ENCODE measurements at regions not wholly inside any gene's neighbourhood (a gene's known extent, or its start where the extent isn't known, plus 50 kb on each side); places are given as distances from the start of the nearest gene placed in this dataset.

DNA sequence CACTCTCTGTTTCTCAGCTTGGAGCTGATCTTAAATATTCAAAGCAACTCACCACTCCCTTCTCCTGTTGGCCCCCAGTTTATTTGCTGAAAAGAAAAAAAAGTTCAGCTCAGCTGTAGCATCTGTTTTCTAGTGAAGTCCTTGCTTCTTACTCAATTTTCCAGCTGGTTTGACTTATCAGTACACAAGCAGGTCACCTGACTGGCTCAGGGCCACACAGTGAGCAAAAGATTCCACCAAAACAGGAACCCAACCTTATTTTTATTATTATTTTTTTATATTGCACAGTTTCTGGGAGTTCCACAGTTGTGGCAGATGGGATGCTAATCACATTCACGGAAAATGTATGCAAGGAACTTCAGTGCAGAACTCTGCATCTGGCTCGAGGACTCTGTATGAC lies 390.7 kb upstream of the RGMA start:
- Mint-ChIP-seq H3K4me1 (no peaks in the 10 kb centered on the region), H3K27ac (no peak overlapping the region), H3K4me3 (no peak overlapping the region), H3K9me3 (peaks cover 0 to 1% (median 0%) of the 10 kb centered on the region in 9 donors), H3K36me3 (no peaks in the 10 kb centered on the region), H3K27me3 (peaks cover 0 to 18% (median 5%) of the 10 kb centered on the region in 5 donors)
- DNase-seq (no peak), ATAC-seq (no peak)
- POLR2A ChIA-PET = no interaction called here

DNA sequence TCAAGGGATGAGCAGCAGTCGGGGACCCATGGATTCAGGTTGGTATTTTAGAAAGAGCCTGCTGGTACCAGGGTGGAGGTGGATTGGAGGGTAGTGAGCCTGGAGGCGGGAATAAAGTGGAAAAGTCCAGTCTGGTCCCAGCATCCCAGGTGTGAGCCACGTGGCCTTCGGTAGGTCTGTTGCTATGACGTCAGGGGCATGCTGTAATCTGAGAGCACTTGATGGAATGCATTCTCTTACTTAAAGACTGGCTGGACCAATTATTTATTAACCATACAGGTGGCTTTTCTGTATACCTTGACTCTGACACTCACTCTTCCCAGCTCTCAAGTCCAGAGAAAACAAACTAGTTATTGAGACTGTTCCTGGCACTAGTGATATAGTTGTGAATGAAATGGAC lies 389.9 kb upstream of the RGMA start:
- no peak overlapping the region for H3K4me3 Mint-ChIP-seq

DNA sequence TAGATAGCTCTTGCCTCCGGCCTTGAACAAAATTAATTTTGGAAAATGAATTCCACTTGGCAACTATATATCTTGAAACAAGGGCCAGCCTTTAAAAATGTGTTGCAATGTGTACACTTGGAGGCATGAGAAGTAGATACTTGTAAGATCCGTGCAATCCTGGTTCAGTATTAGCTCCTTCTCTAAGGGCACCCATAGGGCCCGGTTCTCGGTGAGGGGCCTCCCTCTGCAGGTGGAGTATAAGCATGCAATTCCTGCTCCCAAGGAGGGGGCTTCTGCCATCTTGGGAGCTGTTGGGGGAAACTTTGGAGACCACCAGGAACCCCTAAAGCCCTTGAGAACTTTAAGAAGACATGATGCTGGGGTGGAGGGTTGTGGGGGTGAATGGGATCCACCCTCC lies 388.7 kb upstream of the RGMA start:
- no peak overlapping the region for H3K27ac Mint-ChIP-seq
- POLR2A ChIA-PET = no interaction called here

More for the DNA sequence above, 389.9 kb upstream of the RGMA start:
- Mint-ChIP-seq H3K4me1 (no peaks in the 10 kb centered on the region), H3K36me3 (no peaks in the 10 kb centered on the region), H3K27ac (no peak overlapping the region), H3K27me3 (peaks cover 0 to 15% (median 8%) of the 10 kb centered on the region in 5 donors), H3K9me3 (peaks cover 0 to 1% (median 0%) of the 10 kb centered on the region in 9 donors)
- POLR2A ChIA-PET = no interaction called here
- DNase-seq = no peak
- ATAC-seq = no peak

DNA sequence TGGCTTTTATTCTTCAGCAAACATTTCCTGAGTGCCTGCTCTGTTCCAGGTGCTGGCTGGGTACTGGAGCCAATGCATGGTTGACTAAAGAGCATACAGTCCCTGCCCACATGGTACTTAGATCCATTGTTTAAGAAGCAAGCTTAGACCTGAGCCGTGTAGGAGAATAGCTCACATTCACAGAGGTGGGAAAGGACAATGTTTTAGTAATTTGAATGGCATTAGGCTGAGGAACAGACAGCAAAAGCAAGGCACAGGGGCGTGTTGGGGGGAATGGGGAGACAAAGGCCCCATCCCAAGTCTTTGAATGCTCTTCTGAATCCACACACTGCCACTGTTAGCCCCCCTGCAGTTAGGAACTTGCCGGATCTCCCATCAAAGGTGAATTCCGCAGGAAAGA lies 388.2 kb upstream of the RGMA start:
- H3K4me3 Mint-ChIP-seq = no peak overlapping the region
- peaks cover 0 to 1% (median 0%) of the 10 kb centered on the region in 9 donors for H3K9me3 Mint-ChIP-seq
- DNase-seq (no peak), ATAC-seq (no peak)
- no peak overlapping the region for H3K27ac Mint-ChIP-seq
- no peaks in the 10 kb centered on the region for H3K36me3 Mint-ChIP-seq
- no peaks in the 10 kb centered on the region for H3K4me1 Mint-ChIP-seq
- H3K27me3 Mint-ChIP-seq = peaks cover 3 to 15% (median 8%) of the 10 kb centered on the region in 5 donors
- POLR2A ChIA-PET = no interaction called here

More for the DNA sequence above, 388.7 kb upstream of the RGMA start:
- Mint-ChIP-seq H3K36me3 (no peaks in the 10 kb centered on the region), H3K4me3 (no peak overlapping the region), H3K4me1 (no peaks in the 10 kb centered on the region), H3K27me3 (peaks cover 0 to 15% (median 8%) of the 10 kb centered on the region in 5 donors), H3K9me3 (peaks cover 0 to 1% (median 0%) of the 10 kb centered on the region in 9 donors)
- no peak for ATAC-seq
- DNase-seq = no peak

DNA sequence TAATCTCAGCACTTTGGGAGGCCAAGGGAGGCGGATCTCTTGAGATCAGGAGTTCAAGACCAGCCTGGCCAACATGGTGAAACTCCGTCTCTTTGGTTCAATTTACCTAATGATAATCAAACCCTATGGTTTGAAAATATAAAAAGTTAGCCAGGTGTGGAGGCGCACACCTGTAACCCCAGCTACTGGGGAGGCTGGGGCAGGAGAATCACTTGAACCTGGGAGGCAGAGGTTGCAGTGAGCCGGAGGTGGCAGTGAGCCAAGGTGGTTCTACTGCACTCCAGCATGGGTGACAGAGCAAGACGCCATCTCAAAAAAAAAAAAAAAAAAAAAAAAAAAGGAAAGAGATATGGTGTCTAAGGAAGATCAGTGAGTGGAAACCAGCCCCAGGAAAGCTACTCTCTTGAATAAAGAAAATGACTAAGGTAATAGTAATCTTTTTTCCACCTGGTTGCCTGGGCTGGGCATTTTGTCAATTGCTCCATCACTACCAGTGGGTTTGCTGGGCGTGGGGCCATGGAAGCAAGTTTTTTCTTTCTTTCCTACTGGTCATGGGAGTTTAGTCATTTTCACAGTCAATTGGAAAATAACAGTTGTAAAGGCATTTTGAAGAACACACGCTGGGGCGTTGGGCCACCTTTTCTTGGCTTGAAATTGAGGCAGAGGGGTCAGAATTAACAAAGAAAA lies 387.6 kb upstream of the RGMA start:
- POLR2A ChIA-PET = no interaction called here
- no peak for DNase-seq
- Mint-ChIP-seq H3K4me3 (no peak overlapping the region), H3K4me1 (no peaks in the 10 kb centered on the region), H3K36me3 (no peaks in the 10 kb centered on the region), H3K27ac (no peak overlapping the region), H3K9me3 (peaks cover 0 to 1% (median 0%) of the 10 kb centered on the region in 9 donors), H3K27me3 (peaks cover 3 to 15% (median 8%) of the 10 kb centered on the region in 5 donors)
- no peak for ATAC-seq

DNA sequence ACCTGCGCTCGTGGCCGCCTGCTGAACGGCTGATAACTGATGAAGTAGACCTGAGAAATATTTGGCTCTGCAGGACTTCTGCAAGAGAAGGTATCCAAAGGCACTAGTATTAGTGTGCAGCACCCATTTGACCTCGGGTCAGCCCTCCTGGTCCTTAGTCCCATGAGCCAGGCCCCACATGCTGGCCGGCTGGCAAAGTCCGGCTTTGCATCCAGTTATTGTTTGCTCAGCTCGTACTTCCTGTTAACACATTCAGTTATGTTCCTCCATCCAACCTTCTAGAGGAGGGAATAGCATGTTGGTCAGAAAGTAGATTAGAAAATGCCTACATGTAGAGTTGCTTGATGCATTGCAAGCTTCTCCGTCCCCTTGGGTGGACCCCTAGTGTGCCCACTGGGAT lies 385.7 kb upstream of the RGMA start:
- POLR2A ChIA-PET = no interaction called here
- H3K4me1 Mint-ChIP-seq = no peaks in the 10 kb centered on the region

DNA sequence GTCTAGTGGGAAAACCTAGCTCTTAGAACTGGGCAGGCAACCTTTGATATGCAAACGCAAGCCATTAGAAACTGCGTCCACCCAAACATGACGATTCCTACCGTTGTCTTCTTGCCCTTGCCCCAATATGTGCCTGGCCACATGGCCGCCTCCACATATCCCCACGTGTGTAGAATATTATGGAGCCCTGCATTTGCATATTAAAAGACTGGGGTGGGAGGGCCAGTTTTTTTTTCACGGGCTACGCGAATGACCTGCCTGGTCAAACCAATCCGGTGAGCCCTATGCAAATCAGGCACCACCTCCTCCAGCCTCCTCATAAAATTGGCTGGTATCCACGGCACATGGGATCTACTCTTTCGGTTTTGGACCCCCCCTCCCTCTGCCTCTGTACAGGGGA lies 381.0 kb upstream of the RGMA start:
- no peak for ATAC-seq
- H3K27me3 Mint-ChIP-seq = peaks cover 0 to 7% (median 3%) of the 10 kb centered on the region in 5 donors

More for the DNA sequence above, 385.7 kb upstream of the RGMA start:
- H3K36me3 Mint-ChIP-seq = no peaks in the 10 kb centered on the region
- DNase-seq (no peak), ATAC-seq (no peak)
- peaks cover 3 to 15% (median 8%) of the 10 kb centered on the region in 5 donors for H3K27me3 Mint-ChIP-seq
- no peak overlapping the region for H3K4me3 Mint-ChIP-seq
- no peak overlapping the region for H3K27ac Mint-ChIP-seq
- H3K9me3 Mint-ChIP-seq = peaks cover 0 to 1% (median 0%) of the 10 kb centered on the region in 9 donors

DNA sequence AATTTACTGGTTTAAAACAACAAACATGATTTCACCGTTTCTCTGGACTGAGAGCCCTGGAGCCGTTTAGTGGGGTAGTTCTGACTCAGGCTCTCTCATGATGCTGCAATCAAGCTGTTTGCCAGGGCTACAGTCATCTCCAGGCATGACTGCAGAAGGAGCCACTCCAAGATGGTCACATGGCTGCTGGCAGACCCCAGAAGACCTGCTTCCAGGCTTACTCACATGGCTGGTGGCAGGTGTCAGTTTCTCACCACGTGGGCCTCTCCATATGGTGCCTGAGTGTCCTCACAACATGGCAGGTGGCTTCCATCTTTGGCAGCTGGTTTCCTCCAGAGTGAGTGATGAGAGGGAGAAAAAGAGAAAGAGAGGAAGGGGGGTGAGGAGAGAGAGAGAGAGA lies 378.3 kb upstream of the RGMA start:
- Mint-ChIP-seq H3K36me3 (no peaks in the 10 kb centered on the region), H3K4me3 (no peak overlapping the region), H3K27ac (peak overlapping the region in 1 of 10 donors; percentile 16), H3K9me3 (no peaks in the 10 kb centered on the region), H3K4me1 (no peaks in the 10 kb centered on the region), H3K27me3 (peaks cover 0 to 1% (median 0%) of the 10 kb centered on the region in 5 donors)
- POLR2A ChIA-PET = no interaction called here
- DNase-seq (no peak), ATAC-seq (no peak)

More for the DNA sequence above, 381.0 kb upstream of the RGMA start:
- DNase-seq = no peak
- Mint-ChIP-seq H3K36me3 (no peaks in the 10 kb centered on the region), H3K27ac (no peak overlapping the region), H3K4me3 (no peak overlapping the region), H3K4me1 (no peaks in the 10 kb centered on the region), H3K9me3 (peaks cover 0 to 1% (median 0%) of the 10 kb centered on the region in 9 donors)
- POLR2A ChIA-PET = no interaction called here

DNA sequence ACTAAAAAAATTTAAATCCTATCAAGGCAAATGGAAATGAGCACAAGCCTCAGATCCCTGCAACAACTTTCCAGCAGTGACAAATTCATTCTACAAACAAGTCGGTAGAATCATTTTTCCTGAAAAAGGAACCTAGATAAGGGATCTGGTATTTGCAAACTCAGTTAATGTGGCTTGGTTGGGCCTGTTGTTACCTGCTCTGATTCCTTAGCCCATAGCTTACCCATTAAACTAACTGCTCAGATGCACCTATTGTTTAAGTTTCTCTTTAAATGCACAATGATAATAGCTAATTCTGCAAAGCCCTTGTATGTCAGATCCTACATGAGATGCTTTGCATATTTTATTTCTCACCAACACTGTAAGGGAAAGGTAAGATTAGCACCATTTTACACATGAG lies 377.4 kb upstream of the RGMA start:
- POLR2A ChIA-PET = no interaction called here
- peaks cover 0 to 3% (median 0%) of the 10 kb centered on the region in 5 donors for H3K27me3 Mint-ChIP-seq
- no peaks in the 10 kb centered on the region for H3K36me3 Mint-ChIP-seq
- no peak overlapping the region for H3K27ac Mint-ChIP-seq
- no peaks in the 10 kb centered on the region for H3K9me3 Mint-ChIP-seq
- no peak overlapping the region for H3K4me3 Mint-ChIP-seq
- ATAC-seq (no peak), DNase-seq (no peak)
- H3K4me1 Mint-ChIP-seq = no peaks in the 10 kb centered on the region

DNA sequence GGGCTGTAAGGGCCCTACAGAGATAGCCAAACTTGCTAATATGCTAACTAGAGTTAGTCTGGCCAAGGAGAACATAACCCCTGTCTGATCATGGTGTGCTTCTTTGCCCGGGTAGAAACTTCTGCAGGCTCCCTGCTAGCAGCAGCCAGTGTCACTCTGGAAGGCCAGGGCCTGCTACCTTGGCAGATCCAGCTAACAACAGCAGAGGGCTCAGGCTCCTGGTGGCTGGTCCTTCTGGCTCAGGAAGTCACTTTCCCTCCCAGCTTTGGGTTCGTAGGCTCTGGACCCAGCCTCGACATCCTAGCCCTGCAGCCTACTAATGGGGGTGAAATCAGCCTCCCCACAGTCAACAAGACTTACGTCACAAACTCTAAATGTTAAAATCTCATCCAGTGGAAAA lies 373.7 kb upstream of the RGMA start:
- no peak for ATAC-seq
- POLR2A ChIA-PET = no interaction called here
- no peak overlapping the region for H3K27ac Mint-ChIP-seq
- no peaks in the 10 kb centered on the region for H3K36me3 Mint-ChIP-seq
- H3K27me3 Mint-ChIP-seq = peaks cover 0 to 4% (median 0%) of the 10 kb centered on the region in 5 donors
- H3K9me3 Mint-ChIP-seq = peaks cover 0 to 10% (median 0%) of the 10 kb centered on the region in 9 donors
- DNase-seq = no peak
- H3K4me3 Mint-ChIP-seq = no peak overlapping the region
- H3K4me1 Mint-ChIP-seq = no peaks in the 10 kb centered on the region

DNA sequence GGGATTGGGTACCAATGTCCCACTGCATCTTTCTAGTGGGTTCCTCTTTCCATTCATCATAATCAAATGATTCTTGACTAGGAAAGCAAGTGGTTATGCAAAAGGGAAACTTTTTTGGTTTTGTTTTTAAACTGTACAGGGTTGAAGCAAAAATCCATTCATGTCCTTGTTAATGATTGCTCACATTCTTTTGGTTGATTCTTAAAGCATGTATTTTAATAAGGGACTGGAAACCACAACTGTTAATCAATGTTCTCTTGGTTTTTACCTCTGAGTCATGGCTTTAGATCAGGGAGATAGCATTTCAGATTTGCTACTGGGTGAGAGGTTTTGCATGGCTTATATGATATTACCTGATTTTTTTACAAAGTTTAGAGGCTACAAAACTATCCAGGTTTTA lies 371.7 kb upstream of the RGMA start:
- Mint-ChIP-seq H3K9me3 (peaks cover 0 to 10% (median 0%) of the 10 kb centered on the region in 9 donors), H3K4me3 (no peak overlapping the region), H3K27ac (no peak overlapping the region), H3K4me1 (no peaks in the 10 kb centered on the region), H3K27me3 (peaks cover 0 to 11% (median 4%) of the 10 kb centered on the region in 5 donors), H3K36me3 (no peaks in the 10 kb centered on the region)
- no peak for ATAC-seq
- no peak for DNase-seq
- POLR2A ChIA-PET = no interaction called here

DNA sequence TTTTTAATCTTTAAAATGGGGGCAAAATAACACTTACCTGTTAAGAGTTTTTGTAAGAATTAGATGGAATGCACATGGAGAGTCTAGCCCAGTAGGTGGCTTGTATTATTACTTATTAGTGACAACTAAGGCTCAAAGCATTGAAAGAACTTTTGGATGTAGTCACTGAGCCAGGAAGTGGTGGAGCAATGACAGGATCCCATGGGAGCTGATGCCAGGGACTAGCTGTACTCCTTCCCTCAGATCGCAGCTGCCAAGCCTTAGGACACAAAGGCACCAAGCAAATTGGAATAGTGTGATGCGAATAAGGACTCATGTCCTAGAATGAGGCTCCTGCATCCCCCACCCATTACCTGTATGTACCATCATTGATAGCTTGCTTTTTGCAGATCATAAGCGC lies 370.4 kb upstream of the RGMA start:
- Mint-ChIP-seq H3K9me3 (peaks cover 0 to 10% (median 0%) of the 10 kb centered on the region in 9 donors), H3K36me3 (no peaks in the 10 kb centered on the region), H3K4me1 (no peaks in the 10 kb centered on the region), H3K27me3 (peaks cover 0 to 18% (median 4%) of the 10 kb centered on the region in 5 donors), H3K4me3 (no peak overlapping the region), H3K27ac (no peak overlapping the region)
- DNase-seq (no peak), ATAC-seq (no peak)
- POLR2A ChIA-PET = interaction anchor here (0.9 kb wide), 1 partner anchor 768 kb away, joined by 3 read pairs; no protein-coding TSS in a partner anchor

DNA sequence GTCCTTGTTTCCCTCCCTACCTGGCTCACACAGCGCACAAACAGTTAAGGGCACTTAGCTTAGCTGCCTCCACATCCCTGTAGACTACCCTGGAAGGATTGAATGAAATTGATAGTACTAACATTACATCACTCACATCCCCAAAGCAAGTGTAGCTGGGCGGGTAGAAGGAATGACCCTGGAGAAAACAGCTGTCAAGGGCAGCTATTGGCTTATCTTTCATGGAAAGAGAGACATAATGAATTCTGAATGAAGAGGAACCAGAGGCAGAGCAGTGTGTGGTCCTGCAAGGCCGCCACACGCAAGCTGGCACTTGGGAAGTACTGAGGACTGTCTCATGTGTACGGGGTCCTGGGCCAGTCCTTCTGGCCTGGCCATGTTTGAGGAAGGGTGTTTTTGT lies 369.6 kb upstream of the RGMA start:
- no peak for ATAC-seq
- Mint-ChIP-seq H3K4me3 (no peak overlapping the region), H3K36me3 (no peaks in the 10 kb centered on the region), H3K27ac (no peak overlapping the region), H3K27me3 (peaks cover 0 to 24% (median 8%) of the 10 kb centered on the region in 5 donors), H3K9me3 (peaks cover 0 to 10% (median 0%) of the 10 kb centered on the region in 9 donors), H3K4me1 (no peaks in the 10 kb centered on the region)
- POLR2A ChIA-PET = no interaction called here
- DNase-seq = no peak

DNA sequence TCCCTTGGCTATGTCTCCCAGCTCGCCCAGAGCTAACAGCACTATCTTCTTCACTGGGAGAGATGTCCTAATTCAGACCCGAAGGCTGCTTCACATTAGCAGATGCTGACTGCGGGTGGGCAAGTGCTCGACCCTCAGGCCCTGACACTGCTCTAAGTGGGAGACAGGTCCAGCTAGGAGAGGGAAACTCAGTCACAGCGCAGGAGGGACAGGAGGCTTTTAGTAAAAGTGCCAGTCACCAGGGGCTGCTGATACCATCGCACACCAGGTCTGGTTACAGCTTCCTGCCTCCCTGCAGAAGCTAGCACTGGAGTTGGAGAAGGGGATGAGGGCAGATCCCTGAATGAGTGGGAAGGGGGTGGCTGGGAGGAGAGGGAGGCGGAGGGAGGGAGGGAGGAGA lies 365.8 kb upstream of the RGMA start:
- no peak overlapping the region for H3K27ac Mint-ChIP-seq
- ATAC-seq = no peak
- no peaks in the 10 kb centered on the region for H3K36me3 Mint-ChIP-seq
- no peak overlapping the region for H3K4me3 Mint-ChIP-seq
- DNase-seq = no peak
- H3K9me3 Mint-ChIP-seq = peaks cover 0 to 4% (median 0%) of the 10 kb centered on the region in 9 donors
- peaks cover 0 to 24% (median 4%) of the 10 kb centered on the region in 5 donors for H3K27me3 Mint-ChIP-seq
- POLR2A ChIA-PET = no interaction called here
- no peaks in the 10 kb centered on the region for H3K4me1 Mint-ChIP-seq

Measured in naive thymus-derived CD8-positive, alpha-beta T cell (primary cell).